SK-N-SH (cell line): ENCODE measurements at regions not wholly inside any gene's neighbourhood (a gene's known extent, or its start where the extent isn't known, plus 50 kb on each side); places are given as distances from the start of the nearest gene placed in this dataset.

Source experiments
- EP300 ChIP-seq, 2 experiments: IDR thresholded peaks; 2 replicates each; pipeline versions ENCODE4 v1.4.0 to v1.6.1; 2012; ENCODE audit warnings: borderline replicate concordance in 1 of 2, low read depth in 1 of 2, low read length in 1 of 2
- GABPA ChIP-seq: IDR thresholded peaks from 2 replicates; pipeline ENCODE4 v1.4.0; 2012; ENCODE audit warnings: low read depth, mild to moderate bottlenecking
- MXI1 ChIP-seq: IDR thresholded peaks from 2 replicates; pipeline ENCODE4 v1.6.1; 2012; ENCODE audit warnings: mild to moderate bottlenecking, low read depth, low read length, improper control_type of control experiment
- TAF1 ChIP-seq: IDR thresholded peaks from 2 replicates; pipeline ENCODE4 v1.6.1; 2012; ENCODE audit warnings: low read depth, mild to moderate bottlenecking, low read length, moderate library complexity, borderline replicate concordance
- TF ChIP-seq, protein P1 (sequence below): fragments of 200-600 bp; sonication (generic); IDR thresholded peaks from 2 replicates; pipeline ENCODE4 v1.6.1; 2017; ENCODE audit warnings: antibody characterized with exemption, mild to moderate bottlenecking, moderate library complexity
- TF ChIP-seq, protein P2 (sequence below): IDR thresholded peaks from 2 replicates; pipeline ENCODE4 v1.4.0; 2012; ENCODE audit warnings: low read depth

DNA sequence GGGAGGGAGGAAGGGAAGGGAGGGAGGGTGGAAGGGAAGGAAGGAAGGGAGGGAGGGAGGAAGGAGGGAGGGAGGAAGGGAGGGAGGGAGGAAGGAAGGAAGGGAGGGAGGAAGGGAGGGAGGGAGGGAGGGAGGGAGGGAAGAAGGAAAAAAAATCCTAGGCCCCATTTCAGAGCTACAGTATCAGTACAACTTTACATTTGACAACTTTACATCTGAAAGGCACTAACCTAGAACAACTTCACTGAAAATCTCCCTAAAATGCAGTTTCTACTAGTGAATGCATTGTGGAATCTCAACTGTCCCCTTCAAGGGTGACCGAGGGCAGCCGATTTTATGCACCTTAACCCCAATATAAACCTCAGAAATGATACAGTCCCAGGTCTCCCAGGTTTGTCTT lies 259.8 kb upstream of the GALNT17 start:
- TF ChIP-seq, protein P1, sequence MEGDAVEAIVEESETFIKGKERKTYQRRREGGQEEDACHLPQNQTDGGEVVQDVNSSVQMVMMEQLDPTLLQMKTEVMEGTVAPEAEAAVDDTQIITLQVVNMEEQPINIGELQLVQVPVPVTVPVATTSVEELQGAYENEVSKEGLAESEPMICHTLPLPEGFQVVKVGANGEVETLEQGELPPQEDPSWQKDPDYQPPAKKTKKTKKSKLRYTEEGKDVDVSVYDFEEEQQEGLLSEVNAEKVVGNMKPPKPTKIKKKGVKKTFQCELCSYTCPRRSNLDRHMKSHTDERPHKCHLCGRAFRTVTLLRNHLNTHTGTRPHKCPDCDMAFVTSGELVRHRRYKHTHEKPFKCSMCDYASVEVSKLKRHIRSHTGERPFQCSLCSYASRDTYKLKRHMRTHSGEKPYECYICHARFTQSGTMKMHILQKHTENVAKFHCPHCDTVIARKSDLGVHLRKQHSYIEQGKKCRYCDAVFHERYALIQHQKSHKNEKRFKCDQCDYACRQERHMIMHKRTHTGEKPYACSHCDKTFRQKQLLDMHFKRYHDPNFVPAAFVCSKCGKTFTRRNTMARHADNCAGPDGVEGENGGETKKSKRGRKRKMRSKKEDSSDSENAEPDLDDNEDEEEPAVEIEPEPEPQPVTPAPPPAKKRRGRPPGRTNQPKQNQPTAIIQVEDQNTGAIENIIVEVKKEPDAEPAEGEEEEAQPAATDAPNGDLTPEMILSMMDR = no peak
- TF ChIP-seq, protein P2, sequence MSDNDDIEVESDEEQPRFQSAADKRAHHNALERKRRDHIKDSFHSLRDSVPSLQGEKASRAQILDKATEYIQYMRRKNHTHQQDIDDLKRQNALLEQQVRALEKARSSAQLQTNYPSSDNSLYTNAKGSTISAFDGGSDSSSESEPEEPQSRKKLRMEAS = no peak
- no peak for TF ChIP-seq TAF1
- no peak for TF ChIP-seq EP300 (IDR thresholded peaks at IDR 0.05; ENCODE audit: borderline replicate concordance in 1 of 2, low read depth in 1 of 2, low read length in 1 of 2)
- no peak for TF ChIP-seq GABPA
- no peak for TF ChIP-seq MXI1
